ENCODE measurements at regions not wholly inside any gene's neighbourhood (a gene's known extent, or its start where the extent isn't known, plus 50 kb on each side); places are given as distances from the start of the nearest gene placed in this dataset.

DNA sequence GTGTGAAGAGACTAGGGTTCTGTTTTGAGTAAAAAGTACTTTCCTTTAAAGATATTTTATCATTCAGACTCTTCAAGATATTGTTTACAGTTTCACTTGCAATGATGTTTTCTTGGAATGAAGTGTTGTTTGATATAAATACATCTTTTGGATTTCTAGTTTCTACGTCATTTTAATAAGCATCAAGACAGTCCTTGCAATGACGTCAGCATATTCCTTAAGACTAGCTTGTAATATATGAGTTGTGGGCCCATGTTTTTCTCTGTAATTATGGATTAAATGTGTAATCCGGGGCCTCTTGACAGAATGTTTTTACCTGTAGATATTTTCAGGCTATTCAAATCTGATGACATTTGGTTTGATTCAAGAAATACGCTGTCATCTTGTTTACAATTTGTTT, 66.1 kb downstream of the RBMX2 start:
- no peak overlapping the region for H3K9ac ChIP-seq (ENCODE audit: insufficient read depth, low read length)
- no peaks in the 10 kb centered on the region for H3K79me2 ChIP-seq (ENCODE audit: control insufficient read depth, insufficient read depth, low read length)
- no peak overlapping the region for H3K4me2 ChIP-seq (ENCODE audit: extremely low read depth, insufficient read depth, low read length)
- H3K9me3 ChIP-seq (ENCODE audit: control insufficient read depth, insufficient read depth, low read depth, low read length), result no peaks in the 10 kb centered on the region
- no peak overlapping the region for H3K4me3 ChIP-seq (replicated peaks in 1 of 4; ENCODE audit: control extremely low read depth in 1 of 4, insufficient read depth in 1 of 4, low read depth in 3 of 4, low read length in 4 of 4)
- no peaks in the 10 kb centered on the region for H3K36me3 ChIP-seq (ENCODE audit: control insufficient read depth, insufficient read depth, low read length)
- H3K27ac ChIP-seq (ENCODE audit: insufficient read depth, low read length), result no peak overlapping the region
- DNase-seq (ENCODE audit: low read depth in 2 of 2), result no peak
- no peaks in the 10 kb centered on the region for H4K20me1 ChIP-seq (ENCODE audit: control insufficient read depth, extremely low read depth, insufficient read depth, low read length)
- H2AFZ ChIP-seq (ENCODE audit: low read length), result no peak overlapping the region
- H3K4me1 ChIP-seq (ENCODE audit: control insufficient read depth, extremely low read depth, insufficient read depth, low read length), result no peaks in the 10 kb centered on the region
- no peaks in the 10 kb centered on the region for H3K27me3 ChIP-seq (ENCODE audit: control insufficient read depth, insufficient read depth, low read length)
- no peak for TF ChIP-seq EZH2 (IDR thresholded peaks at IDR 0.05; ENCODE audit: low read length, missing control alignments)

GRCh38 chrX:130468395-130468923, 66.7 kb downstream of the RBMX2 start:
- H2AFZ ChIP-seq (ENCODE audit: low read length), result no peak overlapping the region
- no peaks in the 10 kb centered on the region for H3K36me3 ChIP-seq (ENCODE audit: control insufficient read depth, insufficient read depth, low read length)
- no peaks in the 10 kb centered on the region for H3K79me2 ChIP-seq (ENCODE audit: control insufficient read depth, insufficient read depth, low read length)
- TF ChIP-seq EZH2 (IDR thresholded peaks at IDR 0.05; ENCODE audit: low read length, missing control alignments) (no peak), CTCF (conservative IDR thresholded peaks at IDR 0.05 in 1 of 2, IDR thresholded peaks at IDR 0.05 in 1 of 2; ENCODE audit: low read depth in 1 of 2, low read length in 2 of 2) (no peak)
- H4K20me1 ChIP-seq (ENCODE audit: control insufficient read depth, extremely low read depth, insufficient read depth, low read length), result no peaks in the 10 kb centered on the region
- no peak overlapping the region for H3K9ac ChIP-seq (ENCODE audit: insufficient read depth, low read length)
- H3K27me3 ChIP-seq (ENCODE audit: control insufficient read depth, insufficient read depth, low read length), result no peaks in the 10 kb centered on the region
- no peak overlapping the region for H3K4me2 ChIP-seq (ENCODE audit: extremely low read depth, insufficient read depth, low read length)
- DNase-seq (ENCODE audit: low read depth in 2 of 2), result no peak
- no peak overlapping the region for H3K27ac ChIP-seq (ENCODE audit: insufficient read depth, low read length)
- no peaks in the 10 kb centered on the region for H3K4me1 ChIP-seq (ENCODE audit: control insufficient read depth, extremely low read depth, insufficient read depth, low read length)
- H3K9me3 ChIP-seq (ENCODE audit: control insufficient read depth, insufficient read depth, low read depth, low read length), result no peaks in the 10 kb centered on the region
- H3K4me3 ChIP-seq (replicated peaks in 1 of 4; ENCODE audit: control extremely low read depth in 1 of 4, insufficient read depth in 1 of 4, low read depth in 3 of 4, low read length in 4 of 4), result no peak overlapping the region

- Histone ChIP-seq H3K27ac (ENCODE audit: insufficient read depth, low read length) (no peak overlapping the region), H3K4me3 (replicated peaks in 1 of 4; ENCODE audit: control extremely low read depth in 1 of 4, insufficient read depth in 1 of 4, low read depth in 3 of 4, low read length in 4 of 4) (no peak overlapping the region), H2AFZ (ENCODE audit: low read length) (no peak overlapping the region), H3K79me2 (ENCODE audit: control insufficient read depth, insufficient read depth, low read length) (no peaks in the 10 kb centered on the region), H4K20me1 (ENCODE audit: control insufficient read depth, extremely low read depth, insufficient read depth, low read length) (no peaks in the 10 kb centered on the region), H3K4me1 (ENCODE audit: control insufficient read depth, extremely low read depth, insufficient read depth, low read length) (no peaks in the 10 kb centered on the region), H3K36me3 (ENCODE audit: control insufficient read depth, insufficient read depth, low read length) (no peaks in the 10 kb centered on the region), H3K4me2 (ENCODE audit: extremely low read depth, insufficient read depth, low read length) (no peak overlapping the region), H3K9ac (ENCODE audit: insufficient read depth, low read length) (no peak overlapping the region), H3K27me3 (ENCODE audit: control insufficient read depth, insufficient read depth, low read length) (no peaks in the 10 kb centered on the region), H3K9me3 (ENCODE audit: control insufficient read depth, insufficient read depth, low read depth, low read length) (no peaks in the 10 kb centered on the region)
- DNase-seq (ENCODE audit: low read depth in 2 of 2), result peak in 1 of 2 donors; percentile 1
- no peak for TF ChIP-seq CTCF (conservative IDR thresholded peaks at IDR 0.05 in 1 of 2, IDR thresholded peaks at IDR 0.05 in 1 of 2; ENCODE audit: low read depth in 1 of 2, low read length in 2 of 2)
These were observed 81.1 kb downstream of the RBMX2 start for GRCh38 chrX:130482871-130483270.
